NCI-H187 treated with DMSO at 0.1 percent for 48 hours (cell line): ENCODE measurements at regions not wholly inside any gene's neighbourhood (a gene's known extent, or its start where the extent isn't known, plus 50 kb on each side); places are given as distances from the start of the nearest gene placed in this dataset.
"Not testable (repeated sequence)": the region's sequence is repeated elsewhere in the genome, so short reads cannot be mapped to it uniquely, and the experiment has no call there.

Source experiments
- DNase-seq: peaks from one replicate; lab custom pipeline; 2025; lab: John Stamatoyannopoulos, UW

GRCh38 chr11:134845474-134846327 is 433.7 kb upstream of the B3GAT1 start:
- no peak for DNase-seq

- DNase-seq = no peak
Measured at GRCh38 chr11:134844838-134845237, 432.8 kb upstream of the B3GAT1 start.

GRCh38 chr11:134843735-134844134 is 431.7 kb upstream of the B3GAT1 start:
- DNase-seq = no peak

- DNase-seq = no peak
Measured at GRCh38 chr11:134843020-134843419, 431.0 kb upstream of the B3GAT1 start.

- DNase-seq = no peak
Measured at GRCh38 chr11:134841972-134842371, 429.9 kb upstream of the B3GAT1 start.

GRCh38 chr11:134841411-134841810 is 429.4 kb upstream of the B3GAT1 start:
- DNase-seq = peak; percentile 54

- DNase-seq = no peak
Measured at GRCh38 chr11:134840945-134841344, 428.9 kb upstream of the B3GAT1 start.

- DNase-seq = not testable (repeated sequence)
Measured at GRCh38 chr11:134840165-134840564, 428.1 kb upstream of the B3GAT1 start.

GRCh38 chr11:134838708-134839107 is 426.7 kb upstream of the B3GAT1 start:
- no peak for DNase-seq

GRCh38 chr11:134837887-134838232 is 425.8 kb upstream of the B3GAT1 start:
- no peak for DNase-seq

GRCh38 chr11:134837166-134837886 is 425.3 kb upstream of the B3GAT1 start:
- no peak for DNase-seq

- no peak for DNase-seq
Measured at GRCh38 chr11:134836561-134836960, 424.5 kb upstream of the B3GAT1 start.

GRCh38 chr11:134835561-134835960 is 423.5 kb upstream of the B3GAT1 start:
- DNase-seq = no peak

GRCh38 chr11:134830312-134830711 is 418.3 kb upstream of the B3GAT1 start:
- DNase-seq = no peak

GRCh38 chr11:134823970-134824369 is 411.9 kb upstream of the B3GAT1 start:
- DNase-seq = no peak

GRCh38 chr11:134822897-134823296 is 410.9 kb upstream of the B3GAT1 start:
- DNase-seq = no peak

- no peak for DNase-seq
Measured at GRCh38 chr11:134821422-134821821, 409.4 kb upstream of the B3GAT1 start.

GRCh38 chr11:134819041-134819440 is 407.0 kb upstream of the B3GAT1 start:
- no peak for DNase-seq

GRCh38 chr11:134818516-134818915 is 406.5 kb upstream of the B3GAT1 start:
- no peak for DNase-seq

- no peak for DNase-seq
Measured at GRCh38 chr11:134815404-134815803, 403.4 kb upstream of the B3GAT1 start.

GRCh38 chr11:134807997-134808396 is 396.0 kb upstream of the B3GAT1 start:
- no peak for DNase-seq

- DNase-seq = no peak
Measured at GRCh38 chr11:134802598-134802997, 390.6 kb upstream of the B3GAT1 start.

GRCh38 chr11:134802116-134802515 is 390.1 kb upstream of the B3GAT1 start:
- no peak for DNase-seq
